HepG2 (cell line): ENCODE measurements at regions not wholly inside any gene's neighbourhood (a gene's known extent, or its start where the extent isn't known, plus 50 kb on each side); places are given as distances from the start of the nearest gene placed in this dataset.

ENCODE experiments used
- AKNA ChIP-seq: sonication (generic); formaldehyde crosslinking; IDR thresholded peaks from 2 replicates; pipeline ENCODE4 v1.4.0; 2020; ENCODE audit warnings: missing genetic modification reagents, borderline replicate concordance
- GATAD1 ChIP-seq: IDR thresholded peaks from 2 replicates; pipeline ENCODE4 v1.6.1; 2016; ENCODE audit warnings: missing genetic modification reagents, missing compliant biosample characterization
- GLMP ChIP-seq: sonication (generic); formaldehyde crosslinking; IDR thresholded peaks from 2 replicates; pipeline ENCODE4 v1.9.0; 2021; ENCODE audit warnings: missing genetic modification reagents, mild to moderate bottlenecking, borderline replicate concordance
- HNF4G ChIP-seq, 2 experiments: sonication (generic) in 1 of 2; formaldehyde crosslinking in 1 of 2; IDR thresholded peaks; 2 replicates each; pipeline versions ENCODE4 v1.4.0 to v1.6.1; 2011 to 2020; ENCODE audit warnings: borderline replicate concordance in 2 of 2, low read depth in 2 of 2, mild to moderate bottlenecking in 2 of 2, low read length in 1 of 2, missing genetic modification reagents in 1 of 2, moderate library complexity in 1 of 2
- IKZF4 ChIP-seq: sonication (generic); formaldehyde crosslinking; IDR thresholded peaks from 2 replicates; pipeline ENCODE4 v1.5.1; 2020; ENCODE audit warnings: borderline replicate concordance, mild to moderate bottlenecking, low read depth, missing genetic modification reagents; ENCODE audit errors: not compliant biosample characterization
- LBX2 ChIP-seq: sonication (generic); formaldehyde crosslinking; IDR thresholded peaks from 2 replicates; pipeline ENCODE4 v1.5.0; 2020; ENCODE audit warnings: missing genetic modification reagents, mild to moderate bottlenecking, borderline replicate concordance
- PHF5A ChIP-seq: IDR thresholded peaks from one replicate; pipeline ENCODE4 v1.6.1; 2018; ENCODE audit warnings: low read depth, missing genetic modification reagents; ENCODE audit not compliant: unreplicated experiment
- THAP9 ChIP-seq: sonication (generic); formaldehyde crosslinking; IDR thresholded peaks from 2 replicates; pipeline ENCODE4; 2020; ENCODE audit warnings: missing genetic modification reagents, mild to moderate bottlenecking, borderline replicate concordance
- ZKSCAN1 ChIP-seq: fragments of 150-350 bp; IDR thresholded peaks from 2 replicates; pipeline ENCODE4 v1.6.1; 2014; ENCODE audit warnings: low read length

- TF ChIP-seq AKNA, result no peak
- no peak for TF ChIP-seq THAP9 (CRISPR knock-in tag)
- no peak for TF ChIP-seq GLMP (CRISPR knock-in tag)
- TF ChIP-seq HNF4G (IDR thresholded peaks at IDR 0.05; ENCODE audit: borderline replicate concordance, low read depth, low read length), result no peak
- TF ChIP-seq HNF4G (CRISPR knock-in tag; IDR thresholded peaks at IDR 0.05; ENCODE audit: borderline replicate concordance, low read depth), result no peak
- no peak for TF ChIP-seq IKZF4
- TF ChIP-seq LBX2 (CRISPR knock-in tag), result no peak
- TF ChIP-seq ZKSCAN1, result no peak
- no peak for TF ChIP-seq PHF5A
- no peak for TF ChIP-seq GATAD1 (CRISPR knock-in tag)
These were observed 385.8 kb downstream of the ZNF536 start (continued) for GRCh38 chr19:30757837-30758617.
